Activated CD4-positive, alpha-beta T cell treated with anti-CD3 and anti-CD28 coated beads, Interleukin-2, amount 50 U/mL, for 1 hour (primary cell): ENCODE measurements at regions not wholly inside any gene's neighbourhood (a gene's known extent, or its start where the extent isn't known, plus 50 kb on each side); places are given as distances from the start of the nearest gene placed in this dataset.

Experiments
- DNase-seq: peaks from one replicate; pipeline ENCODE4 v3.0.0-alpha.2; 2020

GRCh38 chr7:142313528-142313927 is 55.7 kb upstream of the PRSS58 start:
- no peak for DNase-seq

DNA sequence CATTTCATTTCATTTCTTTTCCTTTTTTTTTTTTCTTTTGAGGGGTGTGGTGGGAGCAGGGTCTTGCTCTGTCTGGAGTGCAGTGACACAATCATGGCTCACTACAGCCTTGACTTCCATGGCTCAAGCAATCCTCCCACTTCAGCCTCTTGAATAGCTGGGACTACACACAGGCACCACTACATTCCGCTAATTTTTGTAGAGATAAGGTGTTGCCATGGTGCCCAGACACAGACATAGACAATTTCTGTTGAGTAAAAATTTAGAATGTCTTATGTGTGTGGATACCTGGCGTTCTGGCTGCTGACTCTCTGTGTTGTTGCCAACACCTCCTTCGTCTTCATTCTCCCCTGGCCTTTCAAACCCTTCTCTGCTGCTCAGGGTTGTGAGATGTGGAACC is 54.0 kb upstream of the PRSS58 start:
- no peak for DNase-seq

GRCh38 chr7:142308918-142309317 is 51.1 kb upstream of the PRSS58 start:
- DNase-seq: no peak

DNA sequence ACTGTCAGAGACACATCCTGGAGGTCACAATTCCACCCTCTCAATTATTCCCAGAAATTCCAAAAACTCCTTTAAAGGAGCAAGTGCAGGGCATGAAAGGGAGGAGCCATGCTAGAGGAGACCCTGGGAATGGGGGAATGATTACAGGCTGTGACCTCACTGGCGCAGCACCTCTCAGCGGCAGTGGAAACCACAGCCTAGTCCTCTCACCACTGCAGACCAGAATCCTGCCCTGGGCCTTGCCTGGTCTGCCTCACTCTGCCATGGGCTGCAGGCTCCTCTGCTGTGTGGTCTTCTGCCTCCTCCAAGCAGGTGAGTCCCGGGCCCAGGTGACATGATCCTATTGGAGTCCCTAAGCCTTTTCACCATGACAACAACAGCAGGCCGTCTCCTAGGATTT is 50.5 kb upstream of the PRSS58 start:
- no peak for DNase-seq
